ENCODE measurements at regions not wholly inside any gene's neighbourhood (a gene's known extent, or its start where the extent isn't known, plus 50 kb on each side); places are given as distances from the start of the nearest gene placed in this dataset.
"Not testable (repeated sequence)": the region's sequence is repeated elsewhere in the genome, so short reads cannot be mapped to it uniquely, and the experiment has no call there.

DNA sequence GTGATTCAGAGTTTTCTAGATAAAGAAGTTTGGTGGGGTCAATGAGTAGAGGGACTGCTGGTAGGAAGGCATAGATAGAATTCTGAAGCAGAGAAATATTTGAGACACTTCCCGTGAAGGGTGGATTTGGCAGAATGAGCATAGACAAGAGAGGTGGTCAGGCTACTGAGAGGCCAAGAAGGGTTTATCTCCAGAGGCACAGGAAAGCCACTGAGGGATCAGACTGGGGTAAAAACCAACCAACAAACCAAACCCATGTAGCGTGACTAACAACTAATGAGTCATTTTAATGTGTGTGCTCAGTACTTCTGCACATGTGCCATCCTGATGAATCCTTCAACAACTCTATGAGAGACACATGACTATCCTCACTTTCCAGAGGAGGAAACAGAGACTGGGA, 60.0 kb upstream of the SERP2 start:
- TF ChIP-seq POLR2AphosphoS5 (IDR thresholded peaks at IDR 0.05; ENCODE audit: low read depth, low read length) (no peak), TAF1 (IDR thresholded peaks at IDR 0.05; ENCODE audit: borderline replicate concordance, low read depth, low read length) (no peak), POLR2A (IDR thresholded peaks at IDR 0.05; ENCODE audit: low read depth, low read length) (no peak)
- DNase-seq (ENCODE audit: insufficient read length) (no peak), FAIRE-seq (peak; percentile 40)

DNA sequence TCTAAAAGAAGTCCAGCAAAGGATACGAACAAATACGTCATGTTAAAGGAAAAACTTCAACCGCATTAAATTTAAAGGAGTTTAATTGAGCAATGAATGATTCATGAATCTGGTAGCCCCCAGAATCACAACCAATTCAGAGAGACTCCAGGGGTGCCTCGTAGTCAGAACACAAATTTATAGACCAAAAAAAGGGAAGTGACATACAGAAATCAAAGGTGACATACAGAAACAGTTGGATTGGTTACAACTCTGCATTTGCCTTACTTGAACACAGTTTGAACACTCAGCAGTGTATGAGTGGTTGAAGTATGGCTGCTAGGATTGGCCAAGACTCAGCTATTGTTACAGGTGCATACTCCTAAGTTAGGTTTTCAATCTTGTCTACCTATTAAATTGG, 59.5 kb upstream of the SERP2 start:
- FAIRE-seq, result not testable (repeated sequence)

DNA sequence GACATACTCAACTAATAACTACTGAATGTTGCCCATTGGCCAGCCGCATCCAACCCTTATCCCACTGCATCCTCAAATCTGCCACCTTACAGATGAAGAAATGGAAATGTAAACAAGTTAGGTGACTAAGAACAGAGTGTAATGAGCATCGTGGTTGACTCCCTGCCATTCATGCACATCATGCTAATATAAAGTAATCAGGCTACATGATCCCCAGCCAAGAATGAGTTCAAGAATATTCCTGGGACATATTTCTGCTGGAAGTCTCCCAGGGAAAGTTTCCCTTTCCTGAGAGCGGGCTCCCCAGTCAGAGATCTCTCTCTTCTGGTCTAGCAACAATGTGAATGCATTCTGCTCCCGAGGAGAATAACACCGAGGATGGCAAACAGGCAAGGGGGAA, 55.9 kb upstream of the SERP2 start:
- FAIRE-seq, result no peak
- TF ChIP-seq TAF1 (IDR thresholded peaks at IDR 0.05; ENCODE audit: borderline replicate concordance, low read depth, low read length), result no peak
- DNase-seq (ENCODE audit: insufficient read length), result no peak

More for the DNA sequence above, 59.5 kb upstream of the SERP2 start:
- not testable (repeated sequence) for DNase-seq (ENCODE audit: insufficient read length)

DNA sequence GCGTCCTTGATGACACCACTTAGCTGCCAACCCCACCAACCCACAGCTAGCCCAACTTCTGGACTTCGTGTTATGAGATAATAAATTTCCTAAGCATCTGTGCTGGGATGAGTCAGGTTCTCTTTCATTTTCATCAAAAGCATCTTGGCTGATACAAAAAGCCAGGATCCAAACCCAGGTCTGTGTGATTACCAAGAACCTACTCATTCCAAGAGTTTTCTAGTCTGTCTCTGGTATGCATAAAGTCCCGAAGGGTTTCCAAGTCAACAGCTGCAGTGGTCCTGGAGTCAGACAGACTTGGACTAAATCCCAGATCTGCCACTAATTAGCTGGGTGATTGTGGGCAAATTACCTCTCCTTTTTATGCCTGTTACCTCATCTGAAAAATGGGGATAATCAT, 55.5 kb upstream of the SERP2 start:
- DNase-seq (ENCODE audit: insufficient read length), result no peak
- no peak for FAIRE-seq
- TF ChIP-seq POLR2AphosphoS5 (IDR thresholded peaks at IDR 0.05; ENCODE audit: low read depth, low read length), result no peak
- no peak for TF ChIP-seq POLR2A (IDR thresholded peaks at IDR 0.05; ENCODE audit: low read depth, low read length)
- no peak for TF ChIP-seq TAF1 (IDR thresholded peaks at IDR 0.05; ENCODE audit: borderline replicate concordance, low read depth, low read length)

DNA sequence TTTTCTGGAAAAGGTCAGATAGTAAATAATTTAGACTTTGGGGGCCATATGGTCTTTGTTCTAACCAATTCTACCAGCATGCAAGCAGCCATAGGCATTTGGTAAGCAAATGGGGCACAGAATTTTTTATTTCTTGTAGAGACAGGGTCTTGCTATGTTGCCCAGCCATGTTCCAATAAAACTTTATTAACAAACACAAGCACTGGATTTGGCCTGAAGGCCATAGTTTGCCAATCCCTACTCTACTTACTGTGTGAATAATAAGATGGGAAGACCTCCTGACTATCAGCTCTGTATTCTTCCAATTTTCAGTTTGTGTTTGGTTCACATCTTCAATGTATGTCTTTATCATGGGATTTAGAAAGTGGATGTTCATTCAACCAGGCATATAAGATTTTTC, 53.0 kb upstream of the SERP2 start:
- TF ChIP-seq POLR2A (IDR thresholded peaks at IDR 0.05; ENCODE audit: low read depth, low read length) (no peak), TAF1 (IDR thresholded peaks at IDR 0.05; ENCODE audit: borderline replicate concordance, low read depth, low read length) (no peak), POLR2AphosphoS5 (IDR thresholded peaks at IDR 0.05; ENCODE audit: low read depth, low read length) (no peak)
- FAIRE-seq (no peak), DNase-seq (ENCODE audit: insufficient read length) (no peak)

DNA sequence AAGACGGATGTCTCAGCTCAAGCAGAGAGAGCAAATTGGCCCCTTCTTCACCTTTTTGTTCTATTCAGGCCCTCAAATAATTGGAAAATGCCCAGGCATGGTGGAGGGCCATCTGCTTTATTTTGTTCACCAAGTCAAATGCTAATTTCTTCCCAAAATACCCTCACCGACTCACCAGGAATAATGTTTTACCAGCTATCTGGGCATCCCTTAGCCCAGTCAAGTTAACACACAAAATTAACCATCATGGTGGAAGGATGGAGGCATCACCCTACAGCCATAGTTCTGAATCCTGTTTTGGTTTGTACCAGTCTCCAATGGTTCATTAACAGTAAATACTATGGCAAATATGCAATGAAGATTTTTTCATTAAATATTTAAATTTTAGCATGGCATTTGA, 51.7 kb upstream of the SERP2 start:
- FAIRE-seq, result no peak
- no peak for TF ChIP-seq POLR2AphosphoS5 (IDR thresholded peaks at IDR 0.05; ENCODE audit: low read depth, low read length)
- no peak for TF ChIP-seq TAF1 (IDR thresholded peaks at IDR 0.05; ENCODE audit: borderline replicate concordance, low read depth, low read length)
- TF ChIP-seq POLR2A (IDR thresholded peaks at IDR 0.05; ENCODE audit: low read depth, low read length), result no peak

DNA sequence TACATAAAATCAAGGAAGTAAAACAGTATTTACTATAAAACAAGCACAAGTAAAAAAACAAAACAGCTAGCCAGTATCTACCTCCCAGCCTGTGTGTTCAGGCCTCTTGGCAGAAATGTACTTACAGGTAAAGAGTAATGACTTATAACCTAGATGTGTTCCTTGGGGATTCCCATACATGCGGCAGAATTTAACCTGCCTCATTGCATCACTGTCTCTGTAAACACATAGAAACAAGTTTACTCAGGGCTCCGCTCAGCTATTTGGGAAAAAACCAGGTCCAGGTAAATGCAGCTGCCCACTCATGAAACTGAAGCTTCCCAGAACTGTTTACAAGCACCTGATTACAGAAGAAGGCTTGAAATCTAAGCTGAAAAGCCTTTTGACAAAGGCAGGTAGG, 50.7 kb upstream of the SERP2 start:
- DNase-seq (ENCODE audit: insufficient read length) (no peak), FAIRE-seq (no peak)
- TF ChIP-seq TAF1 (IDR thresholded peaks at IDR 0.05; ENCODE audit: borderline replicate concordance, low read depth, low read length) (no peak), POLR2AphosphoS5 (IDR thresholded peaks at IDR 0.05; ENCODE audit: low read depth, low read length) (no peak), POLR2A (IDR thresholded peaks at IDR 0.05; ENCODE audit: low read depth, low read length) (no peak)

More for the DNA sequence above, 51.7 kb upstream of the SERP2 start:
- no peak for DNase-seq (ENCODE audit: insufficient read length)

DNA sequence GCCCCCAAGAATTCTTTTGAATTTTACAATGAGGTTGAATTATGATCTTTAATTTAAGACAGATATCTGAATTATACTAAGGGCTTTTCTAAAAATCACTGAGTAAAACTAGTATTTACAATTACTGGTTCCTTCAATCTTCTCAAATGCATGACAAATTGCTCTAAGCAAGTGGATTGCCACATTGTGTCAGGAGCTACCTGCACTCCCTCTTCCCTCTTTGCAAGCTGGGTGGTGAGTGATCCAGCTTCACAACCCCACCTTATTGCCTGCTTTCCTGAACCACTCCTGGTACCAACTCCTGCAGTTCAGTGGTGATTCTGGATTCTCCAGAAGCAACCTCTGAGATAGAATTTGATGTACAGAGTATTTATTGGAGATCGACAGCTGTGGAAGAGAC, 49.9 kb upstream of the SERP2 start:
- DNase-seq (ENCODE audit: insufficient read length) (no peak), FAIRE-seq (no peak)
- TF ChIP-seq TAF1 (IDR thresholded peaks at IDR 0.05; ENCODE audit: borderline replicate concordance, low read depth, low read length) (no peak), POLR2AphosphoS5 (IDR thresholded peaks at IDR 0.05; ENCODE audit: low read depth, low read length) (no peak), POLR2A (IDR thresholded peaks at IDR 0.05; ENCODE audit: low read depth, low read length) (no peak)

Data from GM12892 (cell line).